A673 (cell line): ENCODE measurements at regions not wholly inside any gene's neighbourhood (a gene's known extent, or its start where the extent isn't known, plus 50 kb on each side); places are given as distances from the start of the nearest gene placed in this dataset.

ENCODE experiments used
- EZH2 ChIP-seq: fragments of 200-600 bp; sonication (generic); IDR thresholded peaks from 2 replicates; pipeline ENCODE4 v1.6.1; 2017; ENCODE audit warnings: borderline replicate concordance, low read depth, mild to moderate bottlenecking, mixed read lengths, antibody characterized with exemption, low read length; ENCODE audit not compliant: poor library complexity, severe bottlenecking
- TF ChIP-seq, protein P1 (sequence below): fragments of 300-800, 200-600 bp; sonication (generic); conservative IDR thresholded peaks from 2 replicates; pipeline ENCODE4 v1.5.1; 2017; ENCODE audit warnings: low read depth, mild to moderate bottlenecking, antibody characterized with exemption, low read length, moderate library complexity, mixed read lengths

DNA sequence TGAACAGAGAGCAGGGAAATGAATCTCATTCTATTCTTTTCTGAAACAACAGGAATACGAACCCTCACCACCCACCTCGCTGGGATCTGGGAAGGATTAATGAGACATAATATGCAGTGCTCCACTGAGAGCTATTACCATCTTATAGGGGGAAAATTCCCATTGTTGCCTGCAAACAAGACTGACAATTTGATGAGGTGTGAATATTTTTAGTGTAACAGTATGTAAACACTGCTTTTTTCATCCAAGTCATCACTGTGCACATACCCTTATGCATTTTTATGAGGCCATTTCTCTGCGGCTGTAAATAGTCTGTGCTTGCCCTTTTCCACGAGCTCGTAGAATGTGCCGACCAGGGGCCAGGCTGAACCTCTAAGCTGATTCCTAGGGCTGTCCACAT is 285.6 kb upstream of the CPEB2 start:
- TF ChIP-seq, protein P1, sequence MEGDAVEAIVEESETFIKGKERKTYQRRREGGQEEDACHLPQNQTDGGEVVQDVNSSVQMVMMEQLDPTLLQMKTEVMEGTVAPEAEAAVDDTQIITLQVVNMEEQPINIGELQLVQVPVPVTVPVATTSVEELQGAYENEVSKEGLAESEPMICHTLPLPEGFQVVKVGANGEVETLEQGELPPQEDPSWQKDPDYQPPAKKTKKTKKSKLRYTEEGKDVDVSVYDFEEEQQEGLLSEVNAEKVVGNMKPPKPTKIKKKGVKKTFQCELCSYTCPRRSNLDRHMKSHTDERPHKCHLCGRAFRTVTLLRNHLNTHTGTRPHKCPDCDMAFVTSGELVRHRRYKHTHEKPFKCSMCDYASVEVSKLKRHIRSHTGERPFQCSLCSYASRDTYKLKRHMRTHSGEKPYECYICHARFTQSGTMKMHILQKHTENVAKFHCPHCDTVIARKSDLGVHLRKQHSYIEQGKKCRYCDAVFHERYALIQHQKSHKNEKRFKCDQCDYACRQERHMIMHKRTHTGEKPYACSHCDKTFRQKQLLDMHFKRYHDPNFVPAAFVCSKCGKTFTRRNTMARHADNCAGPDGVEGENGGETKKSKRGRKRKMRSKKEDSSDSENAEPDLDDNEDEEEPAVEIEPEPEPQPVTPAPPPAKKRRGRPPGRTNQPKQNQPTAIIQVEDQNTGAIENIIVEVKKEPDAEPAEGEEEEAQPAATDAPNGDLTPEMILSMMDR, result no peak
- no peak for TF ChIP-seq EZH2
